Fibroblast of lung (primary cell): ENCODE measurements at regions not wholly inside any gene's neighbourhood (a gene's known extent, or its start where the extent isn't known, plus 50 kb on each side); places are given as distances from the start of the nearest gene placed in this dataset.

ENCODE experiments used
- EZH2 ChIP-seq: IDR thresholded peaks from 2 replicates; pipeline ENCODE4 v1.5.1; 2012; ENCODE audit warnings: low read length, control low read depth, mild to moderate bottlenecking; ENCODE audit errors: missing control alignments
- TF ChIP-seq, protein P1 (sequence below), 2 donors: IDR thresholded peaks in 1 of 2; conservative IDR thresholded peaks in 1 of 2; 1 replicate in 1 of 2; 2 replicates in 1 of 2; pipeline ENCODE4 v1.5.1; 2011 to 2012; ENCODE audit warnings: low read length in 2 of 2, control low read depth in 1 of 2, inconsistent platforms in 1 of 2, low read depth in 1 of 2, mild to moderate bottlenecking in 1 of 2

DNA sequence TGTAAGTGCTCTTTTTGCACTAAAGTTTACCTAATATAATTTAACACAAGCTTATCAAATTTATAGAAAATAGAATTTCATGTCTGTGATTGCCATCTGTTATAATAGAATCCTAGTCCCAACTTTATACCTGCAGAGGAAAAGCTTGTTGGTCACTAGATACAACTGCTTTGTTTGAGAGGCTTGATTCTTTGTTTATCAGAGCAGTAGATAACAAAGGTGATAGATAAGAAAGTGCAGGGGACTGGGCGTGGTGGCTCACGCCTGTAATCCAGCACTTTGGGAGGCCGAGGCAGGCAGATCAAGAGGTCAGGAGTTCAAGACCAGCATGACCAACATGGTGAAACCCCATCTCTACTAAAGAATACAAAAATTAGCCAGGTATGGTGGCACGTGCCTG is 528.0 kb downstream of the STK39 start:
- TF ChIP-seq, protein P1, sequence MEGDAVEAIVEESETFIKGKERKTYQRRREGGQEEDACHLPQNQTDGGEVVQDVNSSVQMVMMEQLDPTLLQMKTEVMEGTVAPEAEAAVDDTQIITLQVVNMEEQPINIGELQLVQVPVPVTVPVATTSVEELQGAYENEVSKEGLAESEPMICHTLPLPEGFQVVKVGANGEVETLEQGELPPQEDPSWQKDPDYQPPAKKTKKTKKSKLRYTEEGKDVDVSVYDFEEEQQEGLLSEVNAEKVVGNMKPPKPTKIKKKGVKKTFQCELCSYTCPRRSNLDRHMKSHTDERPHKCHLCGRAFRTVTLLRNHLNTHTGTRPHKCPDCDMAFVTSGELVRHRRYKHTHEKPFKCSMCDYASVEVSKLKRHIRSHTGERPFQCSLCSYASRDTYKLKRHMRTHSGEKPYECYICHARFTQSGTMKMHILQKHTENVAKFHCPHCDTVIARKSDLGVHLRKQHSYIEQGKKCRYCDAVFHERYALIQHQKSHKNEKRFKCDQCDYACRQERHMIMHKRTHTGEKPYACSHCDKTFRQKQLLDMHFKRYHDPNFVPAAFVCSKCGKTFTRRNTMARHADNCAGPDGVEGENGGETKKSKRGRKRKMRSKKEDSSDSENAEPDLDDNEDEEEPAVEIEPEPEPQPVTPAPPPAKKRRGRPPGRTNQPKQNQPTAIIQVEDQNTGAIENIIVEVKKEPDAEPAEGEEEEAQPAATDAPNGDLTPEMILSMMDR (conservative IDR thresholded peaks at IDR 0.05 in 1 of 2, IDR thresholded peaks at IDR 0.05 in 1 of 2; ENCODE audit: low read depth in 1 of 2, low read length in 2 of 2): no peak
- no peak for TF ChIP-seq EZH2
